GM12873 (cell line): ENCODE measurements at regions not wholly inside any gene's neighbourhood (a gene's known extent, or its start where the extent isn't known, plus 50 kb on each side); places are given as distances from the start of the nearest gene placed in this dataset.

Source experiments
- CTCF ChIP-seq: IDR thresholded peaks from 2 replicates; pipeline ENCODE4 v1.5.1; 2012; ENCODE audit warnings: low read depth, mild to moderate bottlenecking, moderate library complexity, low read length, control low read depth; ENCODE audit not compliant: insufficient read depth; ENCODE audit errors: missing control alignments

GRCh38 chr4:19372390-19372789 is 879.3 kb upstream of the SLIT2 start:
- TF ChIP-seq CTCF = no peak

- TF ChIP-seq CTCF = no peak
Measured at GRCh38 chr4:19368800-19369199, 882.9 kb upstream of the SLIT2 start.

- no peak for TF ChIP-seq CTCF
Measured at GRCh38 chr4:19366916-19367315, 884.8 kb upstream of the SLIT2 start.

GRCh38 chr4:19358015-19358414 is 893.7 kb upstream of the SLIT2 start:
- no peak for TF ChIP-seq CTCF

GRCh38 chr4:19349416-19349815 is 902.3 kb upstream of the SLIT2 start:
- no peak for TF ChIP-seq CTCF

- TF ChIP-seq CTCF = no peak
Measured at GRCh38 chr4:19348746-19349145, 903.0 kb upstream of the SLIT2 start.

- no peak for TF ChIP-seq CTCF
Measured at GRCh38 chr4:19346636-19347035, 905.1 kb upstream of the SLIT2 start.

GRCh38 chr4:19329631-19330030 is 922.1 kb upstream of the SLIT2 start:
- TF ChIP-seq CTCF = no peak
